KMS-11 (cell line): ENCODE measurements at regions not wholly inside any gene's neighbourhood (a gene's known extent, or its start where the extent isn't known, plus 50 kb on each side); places are given as distances from the start of the nearest gene placed in this dataset.

Experiments
- H2AFZ ChIP-seq: fragments of 200-600 bp; sonication (generic); 2 replicates; pipeline ENCODE4 v1.6.1; 2016; ENCODE audit warnings: antibody characterized with exemption, mixed run types, low read depth
- H3K27ac ChIP-seq: fragments of 200-600 bp; sonication (generic); 2 replicates; pipeline ENCODE4 v1.6.1; 2016; ENCODE audit warnings: mild to moderate bottlenecking, mixed run types
- H3K27me3 ChIP-seq: fragments of 200-600 bp; sonication (generic); 2 replicates; pipeline ENCODE4 v1.6.1; 2017; ENCODE audit warnings: mild to moderate bottlenecking, low read depth, mixed run types, moderate library complexity; ENCODE audit not compliant: insufficient read depth
- H3K36me3 ChIP-seq: fragments of 200-600 bp; sonication (generic); 2 replicates; pipeline ENCODE4 v1.6.1; 2017; ENCODE audit warnings: mild to moderate bottlenecking, mixed run types; ENCODE audit not compliant: insufficient read depth
- H3K4me1 ChIP-seq: fragments of 200-600 bp; sonication (generic); 2 replicates; pipeline ENCODE4 v1.6.1; 2016; ENCODE audit warnings: mild to moderate bottlenecking, low read depth, mixed run types; ENCODE audit not compliant: poor library complexity, severe bottlenecking
- H3K4me2 ChIP-seq: fragments of 200-600 bp; sonication (generic); 2 replicates; pipeline ENCODE4 v1.7.0; 2016; ENCODE audit warnings: mild to moderate bottlenecking, mixed run types
- H3K4me3 ChIP-seq: fragments of 200-600 bp; sonication (generic); IDR thresholded peaks from 2 replicates; pipeline ENCODE4 v1.6.1; 2017; ENCODE audit warnings: low read depth, low read length, mixed read lengths; ENCODE audit not compliant: insufficient read depth
- H3K79me2 ChIP-seq: fragments of 200-600 bp; sonication (generic); 2 replicates; pipeline ENCODE4 v1.6.1; 2016; ENCODE audit warnings: low read depth, mixed run types; ENCODE audit not compliant: insufficient read depth
- H3K9ac ChIP-seq: fragments of 200-600 bp; sonication (generic); 2 replicates; pipeline ENCODE4 v1.6.1; 2016; ENCODE audit warnings: mild to moderate bottlenecking, mixed run types
- H4K20me1 ChIP-seq: fragments of 200-600 bp; sonication (generic); 2 replicates; pipeline ENCODE4 v1.6.1; 2016; ENCODE audit warnings: mild to moderate bottlenecking, mixed run types; ENCODE audit not compliant: insufficient read depth
- TF ChIP-seq, protein P1 (sequence below): fragments of 200-600 bp; sonication (generic); conservative IDR thresholded peaks from 2 replicates; pipeline ENCODE4 v1.6.1; 2017; ENCODE audit warnings: low read depth, mild to moderate bottlenecking, antibody characterized with exemption, low read length, moderate library complexity, mixed read lengths

DNA sequence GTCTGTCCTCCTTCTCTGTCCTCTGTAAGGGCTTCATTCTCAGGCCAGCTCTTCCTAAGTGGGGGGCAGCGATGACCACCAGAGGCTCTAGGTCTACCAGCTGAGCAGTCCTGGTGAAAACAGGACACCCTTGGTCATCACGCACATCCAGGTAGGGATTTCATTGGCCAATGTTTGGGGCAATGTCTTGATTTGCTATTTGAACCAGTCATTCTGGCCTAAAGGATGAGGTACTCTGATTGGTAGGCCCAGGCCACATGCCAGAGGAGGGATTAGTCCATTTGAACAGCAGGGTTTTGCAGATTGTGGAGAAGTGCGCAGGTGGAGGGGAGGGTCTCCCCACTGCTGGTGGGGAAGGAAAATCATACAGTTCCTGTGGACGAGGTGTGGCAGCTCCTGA lies 57.3 kb downstream of the PLXNA1 start:
- no peak overlapping the region for H3K4me3 ChIP-seq
- no peak overlapping the region for H2AFZ ChIP-seq
- no peaks in the 10 kb centered on the region for H3K36me3 ChIP-seq
- H3K79me2 ChIP-seq = no peaks in the 10 kb centered on the region
- TF ChIP-seq, protein P1, sequence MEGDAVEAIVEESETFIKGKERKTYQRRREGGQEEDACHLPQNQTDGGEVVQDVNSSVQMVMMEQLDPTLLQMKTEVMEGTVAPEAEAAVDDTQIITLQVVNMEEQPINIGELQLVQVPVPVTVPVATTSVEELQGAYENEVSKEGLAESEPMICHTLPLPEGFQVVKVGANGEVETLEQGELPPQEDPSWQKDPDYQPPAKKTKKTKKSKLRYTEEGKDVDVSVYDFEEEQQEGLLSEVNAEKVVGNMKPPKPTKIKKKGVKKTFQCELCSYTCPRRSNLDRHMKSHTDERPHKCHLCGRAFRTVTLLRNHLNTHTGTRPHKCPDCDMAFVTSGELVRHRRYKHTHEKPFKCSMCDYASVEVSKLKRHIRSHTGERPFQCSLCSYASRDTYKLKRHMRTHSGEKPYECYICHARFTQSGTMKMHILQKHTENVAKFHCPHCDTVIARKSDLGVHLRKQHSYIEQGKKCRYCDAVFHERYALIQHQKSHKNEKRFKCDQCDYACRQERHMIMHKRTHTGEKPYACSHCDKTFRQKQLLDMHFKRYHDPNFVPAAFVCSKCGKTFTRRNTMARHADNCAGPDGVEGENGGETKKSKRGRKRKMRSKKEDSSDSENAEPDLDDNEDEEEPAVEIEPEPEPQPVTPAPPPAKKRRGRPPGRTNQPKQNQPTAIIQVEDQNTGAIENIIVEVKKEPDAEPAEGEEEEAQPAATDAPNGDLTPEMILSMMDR = no peak
- H3K9ac ChIP-seq = no peak overlapping the region
- H3K27ac ChIP-seq = no peak overlapping the region
- H3K4me1 ChIP-seq = no peaks in the 10 kb centered on the region
- H3K4me2 ChIP-seq = no peak overlapping the region
- H3K27me3 ChIP-seq = no peaks in the 10 kb centered on the region; the same call in 1 of the 2 replicates
- no peaks in the 10 kb centered on the region for H4K20me1 ChIP-seq

- Histone ChIP-seq H3K27me3 (no peaks in the 10 kb centered on the region; the same call in 1 of the 2 replicates), H3K4me2 (no peak overlapping the region), H3K9ac (no peak overlapping the region), H2AFZ (no peak overlapping the region), H3K27ac (no peak overlapping the region), H3K4me3 (no peak overlapping the region), H4K20me1 (no peaks in the 10 kb centered on the region), H3K4me1 (no peaks in the 10 kb centered on the region), H3K79me2 (no peaks in the 10 kb centered on the region), H3K36me3 (no peaks in the 10 kb centered on the region)
- TF ChIP-seq, protein P1 = no peak
Measured at GRCh38 chr3:127041264-127041820, 58.4 kb downstream of the PLXNA1 start.

GRCh38 chr3:127041933-127042332 lies 59.0 kb downstream of the PLXNA1 start:
- H3K79me2 ChIP-seq = no peaks in the 10 kb centered on the region
- no peaks in the 10 kb centered on the region; the same call in 1 of the 2 replicates for H3K27me3 ChIP-seq
- H2AFZ ChIP-seq = no peak overlapping the region
- no peak overlapping the region for H3K27ac ChIP-seq
- TF ChIP-seq, protein P1 = no peak
- H3K4me2 ChIP-seq = no peak overlapping the region
- H3K4me1 ChIP-seq = no peaks in the 10 kb centered on the region
- no peaks in the 10 kb centered on the region for H3K36me3 ChIP-seq
- no peak overlapping the region for H3K9ac ChIP-seq
- no peak overlapping the region for H3K4me3 ChIP-seq
- H4K20me1 ChIP-seq = no peaks in the 10 kb centered on the region

- no peak overlapping the region for H3K27ac ChIP-seq
Measured at GRCh38 chr3:127042634-127043033, 59.7 kb downstream of the PLXNA1 start.

More at GRCh38 chr3:127042634-127043033, 59.7 kb downstream of the PLXNA1 start:
- Histone ChIP-seq H3K9ac (no peak overlapping the region), H3K4me1 (no peaks in the 10 kb centered on the region), H4K20me1 (no peaks in the 10 kb centered on the region), H3K79me2 (no peaks in the 10 kb centered on the region), H3K27me3 (no peaks in the 10 kb centered on the region; the same call in 1 of the 2 replicates), H3K36me3 (no peaks in the 10 kb centered on the region), H3K4me3 (no peak overlapping the region), H2AFZ (no peak overlapping the region), H3K4me2 (no peak overlapping the region)
- TF ChIP-seq, protein P1 = no peak
